Sigmoid colon (tissue), 6 donors: ENCODE measurements at regions not wholly inside any gene's neighbourhood (a gene's known extent, or its start where the extent isn't known, plus 50 kb on each side); places are given as distances from the start of the nearest gene placed in this dataset.

Experiments
- DNase-seq: peaks from one replicate; pipeline ENCODE4 v3.0.0-alpha.2; 2019
- H3K27ac ChIP-seq, 4 donors: fragments of 200-600 bp; sonication (generic); one replicate each; pipeline ENCODE4 v1.5.1; 2016 to 2019; ENCODE audit warnings: mild to moderate bottlenecking in 1 of 4
- H3K27me3 ChIP-seq, 3 donors: fragments of 200-600 bp; sonication (generic); one replicate each; pipeline ENCODE4 v1.5.1; 2019; ENCODE audit warnings: mild to moderate bottlenecking in 1 of 3
- H3K36me3 ChIP-seq, 4 donors: fragments of 200-600 bp; sonication (generic); one replicate each; pipeline ENCODE4 v1.5.1; 2016 to 2019
- H3K4me1 ChIP-seq, 4 donors: fragments of 200-600 bp; sonication (generic); one replicate each; pipeline ENCODE4 v1.5.1; 2017 to 2019
- H3K4me3 ChIP-seq, 4 donors: fragments of 200-600 bp; sonication (generic); one replicate each; pipeline ENCODE4 v1.5.1; 2017 to 2019; ENCODE audit warnings: mild to moderate bottlenecking in 2 of 4, moderate library complexity in 1 of 4
- H3K9me3 ChIP-seq, 4 donors: fragments of 200-600 bp in 3 of 4; sonication (generic) in 3 of 4; one replicate each; pipeline versions ENCODE4 v1.5.1 to v1.6.1; 2013 to 2019
- EP300 ChIP-seq, 4 donors: sonication (generic); formaldehyde crosslinking; IDR thresholded peaks; one replicate each; pipeline ENCODE4 v1.6.1; 2017; ENCODE audit warnings: antibody characterized with exemption in 4 of 4
- POLR2A ChIP-seq, 2 donors: fragments of 450-650 bp; IDR thresholded peaks; one replicate each; pipeline ENCODE4 v1.6.1; 2016; ENCODE audit warnings: antibody characterized with exemption in 2 of 2, mild to moderate bottlenecking in 2 of 2, moderate library complexity in 2 of 2
- POLR2AphosphoS5 ChIP-seq, 4 donors: sonication (generic); formaldehyde crosslinking; IDR thresholded peaks; one replicate each; pipeline ENCODE4 v1.6.1; 2017; ENCODE audit warnings: antibody characterized with exemption in 4 of 4
- WGBS, 2 donors: extraction: QIAGEN DNeasy Blood & Tissue Kit; methylation state at CpG; one replicate each; pipeline ENCODE4 v1.1.7; 2013; 5-methylcytosine and 5-hydroxymethylcytosine counted together
- intact Hi-C: fragments of 100-400 bp; cut with DNase I; formaldehyde crosslinking; loops from one replicate; pipeline ENCODE4 v1.15.1; 2023
- TF ChIP-seq, protein P1 (sequence below), 4 experiments: fragments of 450-650 bp in 3 of 4; fragments of 200-600 bp in 1 of 4; IDR thresholded peaks; one replicate each; pipeline ENCODE4 v1.5.1; 2016 to 2019; ENCODE audit warnings: antibody characterized with exemption in 4 of 4, mild to moderate bottlenecking in 3 of 4, moderate library complexity in 2 of 4
- donor health status: healthy with polysubstance abuse.
- donor health status: healthy.

- no peaks in the 10 kb centered on the region for H3K36me3 ChIP-seq
- H3K4me1 ChIP-seq: peaks cover 0 to 10% (median 0%) of the 10 kb centered on the region in 4 donors
- WGBS, 2 donors: 74 to 78% methylated on average over 7 of the region's 7 CpGs
- TF ChIP-seq, protein P1, sequence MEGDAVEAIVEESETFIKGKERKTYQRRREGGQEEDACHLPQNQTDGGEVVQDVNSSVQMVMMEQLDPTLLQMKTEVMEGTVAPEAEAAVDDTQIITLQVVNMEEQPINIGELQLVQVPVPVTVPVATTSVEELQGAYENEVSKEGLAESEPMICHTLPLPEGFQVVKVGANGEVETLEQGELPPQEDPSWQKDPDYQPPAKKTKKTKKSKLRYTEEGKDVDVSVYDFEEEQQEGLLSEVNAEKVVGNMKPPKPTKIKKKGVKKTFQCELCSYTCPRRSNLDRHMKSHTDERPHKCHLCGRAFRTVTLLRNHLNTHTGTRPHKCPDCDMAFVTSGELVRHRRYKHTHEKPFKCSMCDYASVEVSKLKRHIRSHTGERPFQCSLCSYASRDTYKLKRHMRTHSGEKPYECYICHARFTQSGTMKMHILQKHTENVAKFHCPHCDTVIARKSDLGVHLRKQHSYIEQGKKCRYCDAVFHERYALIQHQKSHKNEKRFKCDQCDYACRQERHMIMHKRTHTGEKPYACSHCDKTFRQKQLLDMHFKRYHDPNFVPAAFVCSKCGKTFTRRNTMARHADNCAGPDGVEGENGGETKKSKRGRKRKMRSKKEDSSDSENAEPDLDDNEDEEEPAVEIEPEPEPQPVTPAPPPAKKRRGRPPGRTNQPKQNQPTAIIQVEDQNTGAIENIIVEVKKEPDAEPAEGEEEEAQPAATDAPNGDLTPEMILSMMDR (IDR thresholded peaks at IDR 0.05): no peak
- TF ChIP-seq POLR2A (IDR thresholded peaks at IDR 0.05) (no peak), EP300 (IDR thresholded peaks at IDR 0.05) (no peak), POLR2AphosphoS5 (IDR thresholded peaks at IDR 0.05) (no peak)
- no peak for DNase-seq
- intact Hi-C loops: no loop called here
- no peaks in the 10 kb centered on the region for H3K9me3 ChIP-seq
- no peaks in the 10 kb centered on the region for H3K27me3 ChIP-seq
- H3K4me3 ChIP-seq: no peak overlapping the region
- H3K27ac ChIP-seq: no peak overlapping the region
Measured at GRCh38 chr11:127194521-127194920, 194.0 kb upstream of the KIRREL3 start.

DNA sequence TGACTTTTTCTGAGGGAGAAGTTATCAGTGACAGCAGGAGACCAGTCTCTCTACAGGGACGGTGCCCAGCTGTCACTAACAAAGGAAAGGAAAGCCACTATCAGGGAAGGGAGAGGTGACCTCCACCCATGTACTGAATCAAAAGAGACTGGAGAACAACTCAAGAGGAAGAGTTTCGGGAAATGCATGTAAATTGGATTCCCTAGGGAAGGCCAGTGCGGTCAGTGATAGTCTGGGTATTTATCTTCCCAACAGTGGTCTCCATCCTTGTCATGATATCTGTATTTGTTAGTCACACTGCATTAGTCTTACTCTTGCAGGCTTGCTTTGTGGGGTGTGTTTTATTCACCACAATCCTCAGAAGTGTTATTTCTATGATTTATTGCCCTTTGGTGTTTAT is 193.4 kb upstream of the KIRREL3 start:
- WGBS, 2 donors: 60 to 70% methylated on average over 3 of the region's 3 CpGs
- H3K4me3 ChIP-seq: no peak overlapping the region
- H3K27me3 ChIP-seq: no peaks in the 10 kb centered on the region
- intact Hi-C loops: no loop called here
- no peak overlapping the region for H3K27ac ChIP-seq
- no peaks in the 10 kb centered on the region for H3K9me3 ChIP-seq
- H3K4me1 ChIP-seq: peaks cover 0 to 10% (median 0%) of the 10 kb centered on the region in 4 donors
- no peak for TF ChIP-seq POLR2A (IDR thresholded peaks at IDR 0.05)
- no peak for TF ChIP-seq EP300 (IDR thresholded peaks at IDR 0.05)
- no peak for DNase-seq
- no peaks in the 10 kb centered on the region for H3K36me3 ChIP-seq

- no peak overlapping the region for H3K27ac ChIP-seq
- H3K4me1 ChIP-seq: peaks cover 0 to 10% (median 0%) of the 10 kb centered on the region in 4 donors
- TF ChIP-seq EP300 (IDR thresholded peaks at IDR 0.05) (no peak), POLR2A (IDR thresholded peaks at IDR 0.05) (no peak), POLR2AphosphoS5 (IDR thresholded peaks at IDR 0.05) (no peak)
- TF ChIP-seq, protein P1 (IDR thresholded peaks at IDR 0.05): no peak
- H3K9me3 ChIP-seq: no peaks in the 10 kb centered on the region
- H3K36me3 ChIP-seq: no peaks in the 10 kb centered on the region
- intact Hi-C loops: no loop called here
- H3K27me3 ChIP-seq: no peaks in the 10 kb centered on the region
- DNase-seq: no peak
- H3K4me3 ChIP-seq: no peak overlapping the region
- WGBS, 2 donors: 88 to 91% methylated on average over 1 of the region's 1 CpG
Measured at GRCh38 chr11:127191689-127192088, 191.1 kb upstream of the KIRREL3 start.

DNA sequence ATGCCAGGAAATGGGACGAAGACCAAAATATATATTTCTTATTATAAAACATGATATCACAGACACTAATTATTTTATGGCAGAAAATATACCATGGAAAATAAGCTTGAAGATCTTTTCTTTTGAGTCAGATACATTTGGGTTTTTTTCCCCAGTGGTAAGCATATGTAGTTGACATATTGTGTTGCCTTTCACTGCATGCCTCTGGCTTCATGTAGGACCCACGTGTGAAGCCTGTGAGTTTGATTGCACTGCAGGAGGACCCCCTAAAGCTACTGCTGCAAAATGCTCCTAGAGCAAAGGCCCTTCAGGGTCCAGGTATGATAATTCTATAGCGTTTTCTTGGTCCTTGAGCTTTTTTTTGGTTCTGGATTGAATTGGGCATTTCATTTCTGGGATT is 190.7 kb upstream of the KIRREL3 start:
- no peak overlapping the region for H3K4me3 ChIP-seq
- peaks cover 0 to 10% (median 0%) of the 10 kb centered on the region in 4 donors for H3K4me1 ChIP-seq
- intact Hi-C loops: no loop called here

GRCh38 chr11:127182586-127183203 is 182.1 kb upstream of the KIRREL3 start:
- no peak for DNase-seq
- TF ChIP-seq POLR2A (IDR thresholded peaks at IDR 0.05) (no peak), EP300 (IDR thresholded peaks at IDR 0.05) (no peak), POLR2AphosphoS5 (IDR thresholded peaks at IDR 0.05) (no peak)
- TF ChIP-seq, protein P1 (IDR thresholded peaks at IDR 0.05): no peak
- WGBS, 2 donors: 77 to 79% methylated on average over 8 of the region's 8 CpGs

More for the DNA sequence above, 190.7 kb upstream of the KIRREL3 start:
- Histone ChIP-seq H3K27me3 (no peaks in the 10 kb centered on the region), H3K27ac (no peak overlapping the region), H3K9me3 (no peaks in the 10 kb centered on the region), H3K36me3 (no peaks in the 10 kb centered on the region)
- 52 to 69% methylated on average over 3 of the region's 3 CpGs for WGBS, 2 donors
- DNase-seq: no peak
- TF ChIP-seq POLR2A (IDR thresholded peaks at IDR 0.05) (no peak), POLR2AphosphoS5 (IDR thresholded peaks at IDR 0.05) (no peak), EP300 (IDR thresholded peaks at IDR 0.05) (no peak)
- TF ChIP-seq, protein P1 (IDR thresholded peaks at IDR 0.05): no peak

More at GRCh38 chr11:127182586-127183203, 182.1 kb upstream of the KIRREL3 start:
- no peak overlapping the region for H3K27ac ChIP-seq
- no peaks in the 10 kb centered on the region for H3K27me3 ChIP-seq
- intact Hi-C loops: no loop called here
- H3K9me3 ChIP-seq: no peaks in the 10 kb centered on the region
- H3K4me1 ChIP-seq: no peaks in the 10 kb centered on the region
- no peak overlapping the region for H3K4me3 ChIP-seq
- no peaks in the 10 kb centered on the region for H3K36me3 ChIP-seq
